B cell (primary cell): ENCODE measurements at regions not wholly inside any gene's neighbourhood (a gene's known extent, or its start where the extent isn't known, plus 50 kb on each side); places are given as distances from the start of the nearest gene placed in this dataset.

Experiments
- ATAC-seq: fragments of 200-7000 bp; cut with Tn5 transposase; one replicate; pipeline ENCODE4 v1.10.0; 2021; ENCODE audit warnings: low read depth, mild to moderate bottlenecking, moderate number of reproducible peaks, moderate library complexity
- CTCF ChIA-PET: fragments of 350-600 bp; sonication (Branson Sonifier 250); formaldehyde crosslinking; loops from one replicate; lab custom pipeline; 2021; ENCODE audit warnings: antibody characterized with exemption, inconsistent platforms; lab: Charles Lee
- POLR2A ChIA-PET: fragments of 350-600 bp; sonication (Branson Sonifier 250); formaldehyde crosslinking; loops from one replicate; lab custom pipeline; 2021; ENCODE audit warnings: antibody characterized with exemption; lab: Charles Lee
- DNase-seq: peaks from one replicate; pipeline ENCODE4 v3.0.0; 2013
- H2AFZ ChIP-seq: 2 replicates; pipeline ENCODE4 v1.6.1; 2012; ENCODE audit warnings: mild to moderate bottlenecking, low read depth, low read length; ENCODE audit not compliant: insufficient read depth, poor library complexity, severe bottlenecking
- H3K27ac ChIP-seq, 2 donors: 1 replicate in 1 of 2; 2 replicates in 1 of 2; pipeline ENCODE4 v1.5.1; 2012 to 2013; ENCODE audit warnings: low read length in 2 of 2, mild to moderate bottlenecking in 2 of 2, moderate library complexity in 1 of 2
- H3K27me3 ChIP-seq, 4 experiments: fragments of 200-600 bp in 1 of 4; sonication (generic) in 1 of 4; replicated peaks in 1 of 4; 1 replicate in 2 of 4; 2 replicates in 2 of 4; pipeline versions ENCODE4 v1.6.1 to v1.7.0; 2013 to 2016; ENCODE audit warnings: low read length in 3 of 4, mild to moderate bottlenecking in 2 of 4, mixed read lengths in 1 of 4, moderate library complexity in 1 of 4; ENCODE audit not compliant: insufficient read depth in 4 of 4, control insufficient read depth in 3 of 4; ENCODE audit errors: control extremely low read depth in 1 of 4
- H3K36me3 ChIP-seq, 2 experiments: replicated peaks in 1 of 2; 1 replicate in 1 of 2; 2 replicates in 1 of 2; pipeline versions ENCODE4 v1.6.1 to v1.7.1; 2013; ENCODE audit warnings: low read length in 1 of 2; ENCODE audit not compliant: insufficient read depth in 2 of 2, control insufficient read depth in 1 of 2; ENCODE audit errors: control extremely low read depth in 1 of 2, extremely low read depth in 1 of 2
- H3K4me1 ChIP-seq, 2 donors: fragments of 200-600 bp in 1 of 2; sonication (generic) in 1 of 2; 1 replicate in 1 of 2; 2 replicates in 1 of 2; pipeline versions ENCODE4 v1.5.1 to v1.6.1; 2013 to 2017; ENCODE audit warnings: low read length in 2 of 2; ENCODE audit not compliant: control insufficient read depth in 2 of 2, insufficient read depth in 2 of 2
- H3K4me2 ChIP-seq: replicated peaks from 2 replicates; pipeline ENCODE3; 2012; ENCODE audit warnings: mild to moderate bottlenecking, low read depth, low read length; ENCODE audit not compliant: poor library complexity, severe bottlenecking
- H3K4me3 ChIP-seq, 5 experiments: fragments of 200-600 bp in 1 of 5; sonication (generic) in 1 of 5; 1 replicate in 3 of 5; 2 replicates in 2 of 5; pipeline versions ENCODE4 v1.5.1 to v1.7.0; 2011 to 2016; ENCODE audit warnings: low read length in 4 of 5, mild to moderate bottlenecking in 4 of 5, low read depth in 2 of 5, control low read depth in 1 of 5, moderate library complexity in 1 of 5; ENCODE audit not compliant: insufficient read depth in 1 of 5; ENCODE audit errors: control extremely low read depth in 1 of 5, extremely low read depth in 1 of 5
- H3K79me2 ChIP-seq: fragments of 200-600 bp; sonication (generic); one replicate; pipeline ENCODE4 v1.6.0; 2016; ENCODE audit warnings: low read length; ENCODE audit not compliant: control insufficient read depth, insufficient read depth
- H3K9ac ChIP-seq: fragments of 200-600 bp; sonication (generic); 2 replicates; pipeline ENCODE4 v1.6.1; 2017; ENCODE audit warnings: mild to moderate bottlenecking, low read length, moderate library complexity
- H3K9me3 ChIP-seq, 3 donors: one replicate each; pipeline versions ENCODE4 v1.6.1 to v1.7.1; 2013; ENCODE audit warnings: low read length in 2 of 3; ENCODE audit not compliant: control insufficient read depth in 2 of 3, insufficient read depth in 1 of 3; ENCODE audit errors: control extremely low read depth in 1 of 3
- H4K20me1 ChIP-seq: 2 replicates; pipeline ENCODE4 v1.6.0; 2012; ENCODE audit warnings: mild to moderate bottlenecking, low read length; ENCODE audit not compliant: insufficient read depth, control insufficient read depth, poor library complexity, severe bottlenecking
- H3K27ac Mint-ChIP-seq: one replicate; pipeline ENCODE4 v1.8.0; 2021; ENCODE audit warnings: mixed read lengths
- H3K27me3 Mint-ChIP-seq: one replicate; pipeline ENCODE4 v1.8.0; 2021; ENCODE audit warnings: mixed read lengths
- H3K4me1 Mint-ChIP-seq: one replicate; pipeline ENCODE4 v1.8.0; 2021; ENCODE audit warnings: mixed read lengths
- H3K4me3 Mint-ChIP-seq: one replicate; pipeline ENCODE4 v1.8.0; 2021; ENCODE audit warnings: mixed read lengths
- H3K9me3 Mint-ChIP-seq: one replicate; pipeline ENCODE4 v1.8.0; 2022; ENCODE audit warnings: mixed read lengths; ENCODE audit not compliant: insufficient read depth
- EZH2 ChIP-seq: IDR thresholded peaks from 2 replicates; pipeline ENCODE4 v1.6.1; 2012; ENCODE audit warnings: borderline replicate concordance, low read depth, mild to moderate bottlenecking, moderate library complexity, low read length; ENCODE audit not compliant: insufficient read depth, poor library complexity, severe bottlenecking
- WGBS: methylation state at CpG from one replicate; pipeline ENCODE4 v1.1.5; 2013; ENCODE audit warnings: missing lambda C conversion rate; ENCODE audit not compliant: insufficient coverage; 5-methylcytosine and 5-hydroxymethylcytosine counted together
- intact Hi-C: fragments of 100-400 bp; cut with micrococcal nuclease; formaldehyde crosslinking; loops from one replicate; pipeline ENCODE4 v1.10.0; 2022
- TF ChIP-seq, protein P1 (sequence below): fragments of 200-600 bp; IDR thresholded peaks from one replicate; pipeline ENCODE4 v1.8.0; 2022; ENCODE audit warnings: antibody characterized with exemption, mild to moderate bottlenecking

DNA sequence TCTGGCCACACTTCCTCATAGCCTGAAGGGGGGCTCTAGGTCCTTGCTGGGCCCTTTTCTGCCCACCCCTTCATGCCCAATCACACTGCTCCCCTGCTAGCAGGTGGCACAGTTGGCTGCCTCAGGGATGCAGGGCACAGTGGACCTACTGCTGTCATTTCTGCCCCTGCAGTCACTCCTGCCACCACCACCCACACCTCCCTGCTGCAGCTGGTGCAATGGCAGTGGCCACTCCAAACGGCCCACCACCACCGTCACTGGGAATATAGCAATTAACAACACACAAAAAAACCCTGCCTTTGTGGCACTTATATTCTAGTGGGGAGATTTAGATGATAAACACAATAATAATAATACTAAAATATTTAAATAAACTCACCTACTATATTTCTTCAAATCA is 162.4 kb upstream of the DUSP10 start:
- Histone ChIP-seq H3K27me3 (no peaks in the 10 kb centered on the region), H4K20me1 (no peaks in the 10 kb centered on the region), H3K9me3 (peaks cover 0 to 9% (median 0%) of the 10 kb centered on the region in 3 donors), H3K4me1 (no peaks in the 10 kb centered on the region), H3K27ac (no peak overlapping the region), H3K9ac (no peak overlapping the region), H2AFZ (no peak overlapping the region), H3K36me3 (no peaks in the 10 kb centered on the region), H3K79me2 (no peaks in the 10 kb centered on the region), H3K4me3 (no peak overlapping the region), H3K4me2 (no peak overlapping the region)
- intact Hi-C loops: no loop called here
- no peak overlapping the region for H3K27ac Mint-ChIP-seq
- no peaks in the 10 kb centered on the region for H3K4me1 Mint-ChIP-seq
- no peak for DNase-seq
- no peaks in the 10 kb centered on the region for H3K9me3 Mint-ChIP-seq
- no peaks in the 10 kb centered on the region for H3K27me3 Mint-ChIP-seq
- no peak for ATAC-seq
- POLR2A ChIA-PET: no interaction called here
- TF ChIP-seq, protein P1, sequence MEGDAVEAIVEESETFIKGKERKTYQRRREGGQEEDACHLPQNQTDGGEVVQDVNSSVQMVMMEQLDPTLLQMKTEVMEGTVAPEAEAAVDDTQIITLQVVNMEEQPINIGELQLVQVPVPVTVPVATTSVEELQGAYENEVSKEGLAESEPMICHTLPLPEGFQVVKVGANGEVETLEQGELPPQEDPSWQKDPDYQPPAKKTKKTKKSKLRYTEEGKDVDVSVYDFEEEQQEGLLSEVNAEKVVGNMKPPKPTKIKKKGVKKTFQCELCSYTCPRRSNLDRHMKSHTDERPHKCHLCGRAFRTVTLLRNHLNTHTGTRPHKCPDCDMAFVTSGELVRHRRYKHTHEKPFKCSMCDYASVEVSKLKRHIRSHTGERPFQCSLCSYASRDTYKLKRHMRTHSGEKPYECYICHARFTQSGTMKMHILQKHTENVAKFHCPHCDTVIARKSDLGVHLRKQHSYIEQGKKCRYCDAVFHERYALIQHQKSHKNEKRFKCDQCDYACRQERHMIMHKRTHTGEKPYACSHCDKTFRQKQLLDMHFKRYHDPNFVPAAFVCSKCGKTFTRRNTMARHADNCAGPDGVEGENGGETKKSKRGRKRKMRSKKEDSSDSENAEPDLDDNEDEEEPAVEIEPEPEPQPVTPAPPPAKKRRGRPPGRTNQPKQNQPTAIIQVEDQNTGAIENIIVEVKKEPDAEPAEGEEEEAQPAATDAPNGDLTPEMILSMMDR: no peak
- TF ChIP-seq EZH2: no peak
- CTCF ChIA-PET: no interaction called here
- WGBS: no CpG with 5 or more reads among the region's 2 CpGs
- no peak overlapping the region for H3K4me3 Mint-ChIP-seq

DNA sequence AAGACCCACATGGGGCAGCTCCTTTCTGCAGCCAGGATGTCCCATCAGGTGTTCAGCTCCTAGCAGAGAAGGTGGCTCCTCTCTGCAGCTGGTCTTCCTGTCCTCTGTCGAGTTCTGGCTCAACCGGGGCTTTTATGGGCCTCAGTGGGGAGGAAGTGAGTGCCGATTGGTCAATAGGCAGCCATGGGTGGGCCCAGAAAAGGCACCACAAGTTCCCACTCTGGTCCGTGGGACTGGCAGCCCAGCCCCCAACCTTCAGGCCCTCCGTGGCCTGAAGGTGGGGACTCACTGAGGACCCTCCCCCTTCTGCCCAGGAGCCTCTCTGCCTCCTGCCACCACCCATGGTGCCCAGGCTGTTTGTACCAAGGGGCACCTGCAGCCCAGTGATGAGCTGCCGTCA is 161.7 kb upstream of the DUSP10 start:
- POLR2A ChIA-PET: no interaction called here
- ATAC-seq (no peak), DNase-seq (no peak)
- WGBS: 81% methylated on average over 6 of the region's 6 CpGs
- Histone ChIP-seq H3K9me3 (peaks cover 0 to 9% (median 0%) of the 10 kb centered on the region in 3 donors), H3K27ac (no peak overlapping the region), H3K79me2 (no peaks in the 10 kb centered on the region), H3K27me3 (no peaks in the 10 kb centered on the region), H2AFZ (no peak overlapping the region), H3K4me3 (no peak overlapping the region), H3K36me3 (no peaks in the 10 kb centered on the region), H4K20me1 (no peaks in the 10 kb centered on the region), H3K9ac (no peak overlapping the region), H3K4me2 (no peak overlapping the region), H3K4me1 (no peaks in the 10 kb centered on the region)
- Mint-ChIP-seq H3K27me3 (no peaks in the 10 kb centered on the region), H3K4me3 (no peak overlapping the region), H3K27ac (no peak overlapping the region), H3K9me3 (no peaks in the 10 kb centered on the region), H3K4me1 (no peaks in the 10 kb centered on the region)
- CTCF ChIA-PET: no interaction called here
- TF ChIP-seq, protein P1: no peak
- no peak for TF ChIP-seq EZH2
- intact Hi-C loops: no loop called here
